AG04450 (cell line): ENCODE measurements at regions not wholly inside any gene's neighbourhood (a gene's known extent, or its start where the extent isn't known, plus 50 kb on each side); places are given as distances from the start of the nearest gene placed in this dataset.

Source experiments
- CTCF ChIA-PET: fragments of 300-600, 350-600 bp; formaldehyde crosslinking; extraction: SDS; loops from one replicate; lab custom pipeline; 2022; ENCODE audit warnings: antibody characterized with exemption, inconsistent platforms; lab: Charles Lee
- POLR2A ChIA-PET: fragments of 350-600 bp; formaldehyde crosslinking; extraction: SDS; loops from one replicate; lab custom pipeline; 2021; ENCODE audit warnings: antibody characterized with exemption, inconsistent platforms; lab: Yijun Ruan, JAX
- DNase-seq: peaks from one replicate; pipeline ENCODE4 v3.0.0-alpha.2; 2011; ENCODE audit warnings: low read depth, low spot score
- H3K27ac ChIP-seq: one replicate; pipeline ENCODE4 v1.5.1; 2012; ENCODE audit warnings: low read depth, low read length, control low read depth
- H3K27me3 ChIP-seq: one replicate; pipeline ENCODE4 v1.6.0; 2012; ENCODE audit warnings: low read length; ENCODE audit not compliant: control insufficient read depth, insufficient read depth
- H3K4me3 ChIP-seq: 2 replicates; pipeline ENCODE4 v1.5.1; 2011; ENCODE audit warnings: mild to moderate bottlenecking, low read depth, low read length, control low read depth
- H3K9me3 ChIP-seq: 2 replicates; pipeline ENCODE4 v1.5.1; 2012; ENCODE audit warnings: low read length; ENCODE audit not compliant: control insufficient read depth, insufficient read depth
- TF ChIP-seq, protein P1 (sequence below): IDR thresholded peaks from 2 replicates; pipeline ENCODE4 v1.5.1; 2011; ENCODE audit warnings: low read depth, low read length, control low read depth, inconsistent platforms

DNA sequence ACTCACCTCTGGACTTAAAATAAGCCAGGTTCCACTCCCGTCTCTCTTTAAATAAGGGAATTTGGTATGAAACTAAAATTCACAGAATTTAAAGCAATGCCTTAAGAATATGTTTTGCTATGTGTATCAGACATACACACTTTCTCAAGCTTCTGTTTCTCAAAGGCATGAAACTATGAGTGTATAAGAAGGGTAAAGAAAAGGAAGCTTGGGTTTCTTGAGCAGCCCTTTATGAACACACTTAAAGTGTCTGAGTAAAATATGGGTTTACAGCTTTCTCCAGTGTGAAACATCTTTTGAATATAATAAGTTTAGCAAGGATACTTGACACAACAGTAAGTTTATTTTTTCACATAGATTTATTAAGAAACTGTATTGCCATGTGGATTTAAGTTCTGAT is 370.5 kb downstream of the TMA16 start:
- ChIA-PET POLR2A (no interaction called here), CTCF (no interaction called here)
- TF ChIP-seq, protein P1, sequence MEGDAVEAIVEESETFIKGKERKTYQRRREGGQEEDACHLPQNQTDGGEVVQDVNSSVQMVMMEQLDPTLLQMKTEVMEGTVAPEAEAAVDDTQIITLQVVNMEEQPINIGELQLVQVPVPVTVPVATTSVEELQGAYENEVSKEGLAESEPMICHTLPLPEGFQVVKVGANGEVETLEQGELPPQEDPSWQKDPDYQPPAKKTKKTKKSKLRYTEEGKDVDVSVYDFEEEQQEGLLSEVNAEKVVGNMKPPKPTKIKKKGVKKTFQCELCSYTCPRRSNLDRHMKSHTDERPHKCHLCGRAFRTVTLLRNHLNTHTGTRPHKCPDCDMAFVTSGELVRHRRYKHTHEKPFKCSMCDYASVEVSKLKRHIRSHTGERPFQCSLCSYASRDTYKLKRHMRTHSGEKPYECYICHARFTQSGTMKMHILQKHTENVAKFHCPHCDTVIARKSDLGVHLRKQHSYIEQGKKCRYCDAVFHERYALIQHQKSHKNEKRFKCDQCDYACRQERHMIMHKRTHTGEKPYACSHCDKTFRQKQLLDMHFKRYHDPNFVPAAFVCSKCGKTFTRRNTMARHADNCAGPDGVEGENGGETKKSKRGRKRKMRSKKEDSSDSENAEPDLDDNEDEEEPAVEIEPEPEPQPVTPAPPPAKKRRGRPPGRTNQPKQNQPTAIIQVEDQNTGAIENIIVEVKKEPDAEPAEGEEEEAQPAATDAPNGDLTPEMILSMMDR, result no peak
- no peaks in the 10 kb centered on the region for H3K27me3 ChIP-seq
- H3K9me3 ChIP-seq, result no peaks in the 10 kb centered on the region
- H3K27ac ChIP-seq, result no peak overlapping the region
- no peak overlapping the region for H3K4me3 ChIP-seq
- no peak for DNase-seq

GRCh38 chr4:163866728-163867315 is 372.3 kb downstream of the TMA16 start:
- POLR2A ChIA-PET, result no interaction called here
- CTCF ChIA-PET, result interaction anchor here (0.6 kb wide), 2 partner anchors 317 to 318 kb away, joined by 3 to 4 read pairs; no protein-coding TSS in a partner anchor
- peak; percentile 0 for DNase-seq
- TF ChIP-seq, protein P1, result no peak
- Histone ChIP-seq H3K9me3 (no peaks in the 10 kb centered on the region), H3K4me3 (no peak overlapping the region), H3K27me3 (no peaks in the 10 kb centered on the region), H3K27ac (no peak overlapping the region)

- POLR2A ChIA-PET, result no interaction called here
- CTCF ChIA-PET, result no interaction called here
Observed at GRCh38 chr4:163868445-163868844, 374.0 kb downstream of the TMA16 start.

DNA sequence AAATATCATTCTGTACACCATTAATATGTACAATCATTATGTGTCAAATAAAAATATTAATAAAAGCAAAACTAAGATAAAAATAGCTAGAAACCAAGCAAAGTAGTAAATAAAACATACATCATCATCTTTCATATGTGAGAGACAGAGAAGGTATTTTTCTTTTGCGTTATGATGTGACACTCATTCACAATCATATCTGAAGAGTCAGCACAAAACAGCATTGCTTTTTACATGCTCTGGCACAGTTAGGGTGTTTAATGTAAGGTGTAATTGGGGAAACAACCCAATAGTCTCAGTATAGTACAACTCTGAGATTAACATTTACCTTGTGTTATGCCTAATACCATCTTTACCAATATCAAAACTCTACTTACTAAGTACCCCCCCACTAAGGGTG is 376.6 kb downstream of the TMA16 start:
- DNase-seq, result no peak
- H3K27ac ChIP-seq, result no peak overlapping the region
- H3K27me3 ChIP-seq, result no peaks in the 10 kb centered on the region
- ChIA-PET CTCF (no interaction called here), POLR2A (no interaction called here)
- H3K9me3 ChIP-seq, result peaks cover 3% of the 10 kb centered on the region; the same call in 1 of the 2 replicates
- TF ChIP-seq, protein P1, result no peak
- no peak overlapping the region for H3K4me3 ChIP-seq

More at GRCh38 chr4:163868445-163868844, 374.0 kb downstream of the TMA16 start:
- Histone ChIP-seq H3K9me3 (peaks cover 3% of the 10 kb centered on the region; the same call in 1 of the 2 replicates), H3K27me3 (no peaks in the 10 kb centered on the region), H3K27ac (no peak overlapping the region), H3K4me3 (no peak overlapping the region)
- TF ChIP-seq, protein P1, result no peak
- DNase-seq, result no peak

DNA sequence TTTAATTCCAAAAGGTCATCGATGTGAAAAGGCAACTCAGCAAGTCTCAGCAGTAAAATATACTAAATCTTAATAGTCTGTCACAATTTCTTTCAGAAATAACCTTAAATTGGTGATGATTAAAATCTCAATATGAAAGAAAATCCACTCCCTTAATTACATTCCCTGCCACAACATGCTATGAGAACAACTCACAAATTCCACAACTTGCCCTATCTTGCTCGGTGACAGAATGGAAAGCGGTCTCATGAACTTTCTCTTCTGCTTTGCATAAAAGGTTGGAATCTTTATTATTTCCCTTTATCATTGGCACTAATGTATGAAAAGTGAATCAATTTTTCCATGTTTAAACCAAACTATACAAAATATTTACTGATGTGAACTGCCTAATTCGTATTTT is 380.8 kb downstream of the TMA16 start:
- ChIA-PET CTCF (no interaction called here), POLR2A (no interaction called here)
- Histone ChIP-seq H3K9me3 (peaks cover 3% of the 10 kb centered on the region; the same call in 1 of the 2 replicates), H3K4me3 (no peak overlapping the region), H3K27me3 (no peaks in the 10 kb centered on the region), H3K27ac (no peak overlapping the region)
- TF ChIP-seq, protein P1, result no peak
- DNase-seq, result no peak
